SK-MEL-5 (cell line): ENCODE measurements at regions not wholly inside any gene's neighbourhood (a gene's known extent, or its start where the extent isn't known, plus 50 kb on each side); places are given as distances from the start of the nearest gene placed in this dataset.
A peak's percentile ranks its signal among the peaks of the same experiment; 100 is the strongest.
"Not testable (repeated sequence)": the region's sequence is repeated elsewhere in the genome, so short reads cannot be mapped to it uniquely, and the experiment has no call there.

Source experiments
- DNase-seq: peaks from one replicate; pipeline ENCODE4 v3.0.0-alpha.2; 2016; ENCODE audit warnings: low read depth, low spot score
- in situ Hi-C: cut with HindIII; loops from 2 replicates; pipeline ENCODE4 v1.10.0; 2016; ENCODE audit warnings: low sequenced_read_pairs, high pct_unique_total_duplicates, low pct_unique_long_range_greater_than_20kb

- in situ Hi-C loops, result no loop called here
- no peak for DNase-seq
Measured at GRCh38 chr5:148880197-148880596, 53.8 kb downstream of the ADRB2 start.

GRCh38 chr5:148880696-148881095, 54.3 kb downstream of the ADRB2 start:
- no peak for DNase-seq
- in situ Hi-C loops, result no loop called here

DNA sequence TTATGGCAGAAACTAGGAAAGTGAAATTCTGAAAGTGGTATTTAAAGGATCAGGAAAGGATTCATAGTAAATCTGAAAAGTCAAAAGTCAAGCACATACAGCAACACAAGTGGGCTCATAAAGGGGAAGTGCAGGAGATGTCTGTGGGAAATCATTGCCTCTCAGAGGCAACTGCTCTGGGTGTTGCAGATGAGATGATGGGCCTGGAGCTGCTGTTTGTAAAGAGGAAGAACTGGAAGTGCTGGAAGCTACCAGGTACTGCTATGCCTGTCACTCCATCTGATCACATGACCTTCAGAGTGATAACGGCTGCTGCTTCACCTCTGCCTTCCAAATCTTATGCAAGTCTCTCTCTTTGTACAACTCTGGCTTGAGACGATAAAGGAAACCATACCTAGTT, 55.9 kb downstream of the ADRB2 start:
- in situ Hi-C loops, result no loop called here

GRCh38 chr5:148884339-148885020, 58.1 kb downstream of the ADRB2 start:
- in situ Hi-C loops, result no loop called here

More for the DNA sequence above, 55.9 kb downstream of the ADRB2 start:
- DNase-seq, result no peak

GRCh38 chr5:148887123-148887881, 60.9 kb downstream of the ADRB2 start:
- in situ Hi-C loops, result no loop called here
- DNase-seq, result no peak

More at GRCh38 chr5:148884339-148885020, 58.1 kb downstream of the ADRB2 start:
- DNase-seq, result no peak

DNA sequence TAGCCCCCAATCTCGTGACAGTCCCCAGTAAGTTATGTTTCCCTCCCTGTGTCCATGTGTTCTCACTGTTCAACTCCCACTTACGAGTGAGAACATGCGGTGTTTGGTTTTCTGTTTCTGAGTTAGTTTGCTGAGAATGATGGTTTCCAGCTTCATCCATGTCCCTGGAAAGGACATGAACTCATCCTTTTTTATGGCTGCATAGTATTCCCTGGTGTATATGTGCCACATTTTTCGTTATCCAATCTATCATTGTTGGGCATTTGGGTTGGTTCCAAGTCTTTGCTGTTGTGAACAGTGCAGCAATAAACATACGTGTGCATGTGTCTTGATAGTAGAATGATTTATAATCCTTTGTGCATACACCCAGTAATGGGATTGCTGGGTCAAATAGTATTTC, 63.5 kb downstream of the ADRB2 start:
- in situ Hi-C loops, DNase-seq: not testable (repeated sequence)

DNA sequence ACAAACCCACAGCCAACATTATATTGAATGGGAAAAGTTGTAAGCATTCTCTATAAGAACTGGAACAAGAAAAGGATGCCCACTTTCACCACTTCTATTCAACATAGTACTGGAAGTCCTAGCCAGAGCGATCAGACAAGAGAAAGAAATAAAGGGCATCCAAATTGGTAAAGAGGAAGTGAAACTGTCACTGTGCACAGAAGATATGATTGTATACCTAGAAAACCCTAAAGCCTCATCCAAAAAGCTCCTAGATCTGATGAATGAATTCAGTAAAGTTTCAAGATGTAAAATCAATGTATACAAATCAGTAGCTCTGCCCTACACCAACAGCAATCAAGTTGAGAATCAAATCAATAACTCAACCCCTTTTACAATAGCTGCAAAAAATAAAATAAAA, 69.0 kb downstream of the ADRB2 start:
- DNase-seq, in situ Hi-C loops: not testable (repeated sequence)

DNA sequence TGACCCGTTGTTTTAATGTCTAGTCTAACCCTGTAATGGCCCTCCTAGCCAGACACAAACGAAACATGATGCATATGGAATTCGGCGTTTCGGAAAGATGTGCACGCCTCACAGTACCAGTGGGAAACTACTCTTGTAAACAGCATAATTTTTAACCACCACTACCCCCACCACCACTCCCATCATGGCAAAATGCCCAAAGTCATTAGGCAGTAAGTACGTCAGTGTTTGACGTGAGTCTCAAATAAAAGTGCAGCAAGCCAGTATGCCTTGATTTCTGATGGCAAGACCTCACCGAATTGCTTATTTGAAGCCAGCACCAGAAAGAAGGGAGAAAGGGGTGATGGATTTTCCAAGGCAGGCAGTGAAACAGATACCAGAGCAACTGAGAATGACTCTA, 71.4 kb downstream of the ADRB2 start:
- in situ Hi-C loops, result no loop called here
- DNase-seq, result no peak

GRCh38 chr5:148898413-148899075, 72.1 kb downstream of the ADRB2 start:
- in situ Hi-C loops, result no loop called here

DNA sequence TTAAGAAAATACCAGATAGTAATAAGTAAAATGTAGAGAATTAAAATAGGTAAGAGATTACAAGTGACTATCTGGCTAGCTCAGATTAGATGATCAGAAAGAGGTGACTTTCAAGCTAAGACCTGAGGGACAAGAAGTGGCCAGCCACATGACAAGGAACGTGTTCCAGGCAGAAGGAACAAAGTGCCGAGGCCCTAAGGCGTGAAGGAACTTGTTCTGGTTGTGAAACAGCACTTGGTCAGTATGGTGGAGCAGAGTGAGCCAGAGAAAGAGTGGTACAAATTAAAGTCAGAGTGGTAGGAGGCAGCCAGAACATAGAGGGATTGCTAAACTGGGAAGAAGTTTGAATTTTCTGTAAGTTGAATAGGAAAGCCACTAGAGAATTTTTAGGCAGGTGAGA, 73.6 kb downstream of the ADRB2 start:
- DNase-seq, result no peak
- in situ Hi-C loops, result no loop called here

More at GRCh38 chr5:148898413-148899075, 72.1 kb downstream of the ADRB2 start:
- no peak for DNase-seq

DNA sequence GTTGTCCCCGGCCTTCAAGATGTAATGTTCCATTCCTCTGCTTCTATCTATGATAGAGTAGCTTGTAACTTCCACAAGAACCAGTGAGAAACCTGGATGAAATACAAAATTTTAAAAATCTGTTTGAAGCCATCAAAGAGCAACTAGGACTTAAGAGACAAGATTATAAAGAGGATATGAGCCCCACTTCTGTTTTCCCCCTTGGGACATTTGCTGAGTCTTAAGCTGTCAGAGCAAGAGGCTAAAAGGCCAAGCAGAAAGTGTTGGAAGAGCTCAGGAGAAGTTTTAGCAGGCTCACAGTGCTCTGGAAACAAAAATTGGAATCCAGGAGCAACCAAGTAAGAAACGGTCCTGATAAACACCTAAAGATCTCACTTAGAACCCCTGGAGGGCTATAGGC, 76.1 kb downstream of the ADRB2 start:
- in situ Hi-C loops, result no loop called here
- no peak for DNase-seq

DNA sequence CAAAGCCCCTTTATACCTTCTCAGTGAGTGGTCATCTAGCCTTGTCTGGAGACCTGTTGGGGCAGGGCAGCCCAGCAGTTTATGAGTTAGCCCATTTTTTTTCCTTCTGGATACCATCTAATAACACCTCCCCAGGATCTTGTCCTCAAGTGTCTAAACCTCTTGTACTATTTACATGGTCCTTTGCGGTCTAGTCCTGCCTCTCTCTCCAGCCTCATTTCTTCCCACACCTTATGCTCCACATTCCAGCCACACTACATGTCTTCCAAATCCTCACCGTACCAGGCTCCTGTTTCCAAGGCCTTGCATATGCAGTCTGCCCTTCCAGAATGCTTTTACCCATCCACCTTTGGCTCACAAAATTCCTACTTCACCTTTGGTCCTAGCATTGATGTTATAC, 77.2 kb downstream of the ADRB2 start:
- no peak for DNase-seq
- in situ Hi-C loops, result no loop called here

- no peak for DNase-seq
- in situ Hi-C loops, result no loop called here
Measured at GRCh38 chr5:148904440-148904839, 78.0 kb downstream of the ADRB2 start.

GRCh38 chr5:148905541-148905940, 79.1 kb downstream of the ADRB2 start:
- DNase-seq, result no peak
- in situ Hi-C loops, result no loop called here

GRCh38 chr5:148906968-148907367, 80.6 kb downstream of the ADRB2 start:
- DNase-seq, result no peak
- in situ Hi-C loops, result no loop called here

DNA sequence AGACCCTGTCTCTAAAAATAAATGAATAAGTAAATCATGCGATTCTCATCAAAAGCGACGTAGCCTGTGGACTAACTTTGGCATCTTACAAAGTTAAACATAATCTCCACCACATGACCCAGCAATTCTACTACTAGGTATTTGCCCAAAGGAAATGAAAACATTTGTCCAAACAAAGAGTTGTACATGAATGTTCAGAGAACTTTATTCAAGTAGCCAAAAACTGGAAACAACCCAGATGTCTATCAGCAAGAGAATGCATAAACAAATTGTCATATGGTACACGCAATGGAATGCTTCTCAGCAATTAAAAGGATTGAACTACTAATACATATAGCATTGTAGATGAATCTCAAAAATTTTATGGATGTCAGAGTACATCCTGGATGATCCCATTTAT, 82.6 kb downstream of the ADRB2 start:
- in situ Hi-C loops, result no loop called here

DNA sequence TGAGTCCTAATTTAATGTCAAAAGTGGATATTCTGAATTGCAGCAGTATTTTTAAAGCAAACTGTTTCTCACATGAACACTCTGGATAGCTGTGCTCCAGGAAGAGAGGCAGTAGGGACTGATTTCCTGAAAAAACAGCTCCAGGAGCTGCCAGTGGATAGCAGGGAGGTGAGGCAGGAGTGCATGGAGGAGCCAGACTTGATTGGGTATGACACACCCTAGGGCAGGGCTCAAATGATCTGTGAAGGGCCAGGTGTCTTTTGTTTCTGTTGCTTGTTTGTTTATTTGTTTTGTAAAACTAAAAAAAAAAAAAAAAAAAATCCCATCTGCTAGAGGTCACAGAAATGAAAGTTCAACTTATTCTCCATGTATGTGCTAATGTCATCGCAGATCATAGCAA, 83.4 kb downstream of the ADRB2 start:
- no peak for DNase-seq

More for the DNA sequence above, 82.6 kb downstream of the ADRB2 start:
- peak; percentile 52 for DNase-seq

GRCh38 chr5:148910216-148910615, 83.8 kb downstream of the ADRB2 start:
- in situ Hi-C loops, result no loop called here
- no peak for DNase-seq

More for the DNA sequence above, 83.4 kb downstream of the ADRB2 start:
- in situ Hi-C loops, result no loop called here
